ENCODE measurements at regions not wholly inside any gene's neighbourhood (a gene's known extent, or its start where the extent isn't known, plus 50 kb on each side); places are given as distances from the start of the nearest gene placed in this dataset.
"Not testable (repeated sequence)": the region's sequence is repeated elsewhere in the genome, so short reads cannot be mapped to it uniquely, and the experiment has no call there.

DNA sequence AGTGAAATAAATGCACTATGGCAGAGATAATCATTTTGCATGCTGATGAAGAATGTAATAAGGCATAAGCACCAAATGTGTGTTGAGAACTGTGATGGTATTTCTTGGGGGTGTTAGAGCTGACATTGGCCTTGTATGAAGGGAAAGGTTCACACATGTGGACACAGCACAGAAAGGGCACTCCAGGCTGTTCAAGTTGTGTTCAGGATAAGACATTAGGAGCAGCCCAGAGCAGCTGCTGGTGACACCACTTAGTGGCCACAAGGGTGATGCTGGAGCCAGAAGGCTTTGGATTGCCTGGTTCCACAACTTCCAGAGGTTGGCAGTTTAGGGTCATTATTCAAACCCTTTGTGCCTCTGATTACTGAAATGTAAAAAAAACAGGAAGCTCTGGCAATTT, 155.4 kb downstream of the GOLGA6L6 start:
- H3K79me2 ChIP-seq (ENCODE audit: insufficient read depth, low read length) = no peaks in the 10 kb centered on the region
- no peak overlapping the region for H3K4me2 ChIP-seq (ENCODE audit: low read length)
- H3K27me3 ChIP-seq (ENCODE audit: insufficient read depth, low read length) = no peaks in the 10 kb centered on the region
- no peaks in the 10 kb centered on the region for H3K9me3 ChIP-seq (ENCODE audit: low read length)
- no peak overlapping the region for H3K9ac ChIP-seq (ENCODE audit: low read length)
- H3K4me3 ChIP-seq (ENCODE audit: low read depth, low read length, poor library complexity, severe bottlenecking) = no peak overlapping the region
- H3K27ac ChIP-seq (ENCODE audit: low read depth, low read length, poor library complexity, severe bottlenecking) = no peak overlapping the region
- TF ChIP-seq EZH2 (IDR thresholded peaks at IDR 0.05; ENCODE audit: borderline replicate concordance, low read length) = no peak
- TF ChIP-seq, protein P1, sequence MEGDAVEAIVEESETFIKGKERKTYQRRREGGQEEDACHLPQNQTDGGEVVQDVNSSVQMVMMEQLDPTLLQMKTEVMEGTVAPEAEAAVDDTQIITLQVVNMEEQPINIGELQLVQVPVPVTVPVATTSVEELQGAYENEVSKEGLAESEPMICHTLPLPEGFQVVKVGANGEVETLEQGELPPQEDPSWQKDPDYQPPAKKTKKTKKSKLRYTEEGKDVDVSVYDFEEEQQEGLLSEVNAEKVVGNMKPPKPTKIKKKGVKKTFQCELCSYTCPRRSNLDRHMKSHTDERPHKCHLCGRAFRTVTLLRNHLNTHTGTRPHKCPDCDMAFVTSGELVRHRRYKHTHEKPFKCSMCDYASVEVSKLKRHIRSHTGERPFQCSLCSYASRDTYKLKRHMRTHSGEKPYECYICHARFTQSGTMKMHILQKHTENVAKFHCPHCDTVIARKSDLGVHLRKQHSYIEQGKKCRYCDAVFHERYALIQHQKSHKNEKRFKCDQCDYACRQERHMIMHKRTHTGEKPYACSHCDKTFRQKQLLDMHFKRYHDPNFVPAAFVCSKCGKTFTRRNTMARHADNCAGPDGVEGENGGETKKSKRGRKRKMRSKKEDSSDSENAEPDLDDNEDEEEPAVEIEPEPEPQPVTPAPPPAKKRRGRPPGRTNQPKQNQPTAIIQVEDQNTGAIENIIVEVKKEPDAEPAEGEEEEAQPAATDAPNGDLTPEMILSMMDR (IDR thresholded peaks at IDR 0.05; ENCODE audit: low read length) = no peak
- H3K4me1 ChIP-seq (ENCODE audit: insufficient read depth, low read length, severe bottlenecking) = no peaks in the 10 kb centered on the region
- H4K20me1 ChIP-seq (ENCODE audit: insufficient read depth, low read length) = no peaks in the 10 kb centered on the region
- H2AFZ ChIP-seq (ENCODE audit: low read length) = no peak overlapping the region
- H3K9me2 ChIP-seq (ENCODE audit: low read depth, low read length) = no peaks in the 10 kb centered on the region
- H3F3A ChIP-seq (ENCODE audit: insufficient read depth, low read length) = no peaks in the 10 kb centered on the region
- H3K36me3 ChIP-seq (ENCODE audit: insufficient read depth, low read length) = no peaks in the 10 kb centered on the region

- not testable (repeated sequence) for H3K9ac ChIP-seq (ENCODE audit: low read length); H3K4me1 ChIP-seq (ENCODE audit: insufficient read depth, low read length, severe bottlenecking); H3K4me3 ChIP-seq (ENCODE audit: low read depth, low read length, poor library complexity, severe bottlenecking); H3K36me3 ChIP-seq (ENCODE audit: insufficient read depth, low read length); H3K79me2 ChIP-seq (ENCODE audit: insufficient read depth, low read length); H3K27me3 ChIP-seq (ENCODE audit: insufficient read depth, low read length); H2AFZ ChIP-seq (ENCODE audit: low read length); H3K9me2 ChIP-seq (ENCODE audit: low read depth, low read length); H3K4me2 ChIP-seq (ENCODE audit: low read length); H3K27ac ChIP-seq (ENCODE audit: low read depth, low read length, poor library complexity, severe bottlenecking); H3F3A ChIP-seq (ENCODE audit: insufficient read depth, low read length); H3K9me3 ChIP-seq (ENCODE audit: low read length); H4K20me1 ChIP-seq (ENCODE audit: insufficient read depth, low read length)
These were observed 161.4 kb downstream of the GOLGA6L6 start for GRCh38 chr15:20380199-20380598.

- H3K9me3 ChIP-seq (ENCODE audit: low read length) = no peaks in the 10 kb centered on the region
- no peaks in the 10 kb centered on the region for H3K27me3 ChIP-seq (ENCODE audit: insufficient read depth, low read length)
- no peak overlapping the region for H3K27ac ChIP-seq (ENCODE audit: low read depth, low read length, poor library complexity, severe bottlenecking)
- H3K4me2 ChIP-seq (ENCODE audit: low read length) = no peak overlapping the region
- H3K9ac ChIP-seq (ENCODE audit: low read length) = no peak overlapping the region
- no peaks in the 10 kb centered on the region for H3K79me2 ChIP-seq (ENCODE audit: insufficient read depth, low read length)
- H3F3A ChIP-seq (ENCODE audit: insufficient read depth, low read length) = no peaks in the 10 kb centered on the region
- H3K9me2 ChIP-seq (ENCODE audit: low read depth, low read length) = no peaks in the 10 kb centered on the region
- no peaks in the 10 kb centered on the region for H3K36me3 ChIP-seq (ENCODE audit: insufficient read depth, low read length)
- no peak for TF ChIP-seq EZH2 (IDR thresholded peaks at IDR 0.05; ENCODE audit: borderline replicate concordance, low read length)
- no peak overlapping the region for H3K4me3 ChIP-seq (ENCODE audit: low read depth, low read length, poor library complexity, severe bottlenecking)
- no peak overlapping the region for H2AFZ ChIP-seq (ENCODE audit: low read length)
- H3K4me1 ChIP-seq (ENCODE audit: insufficient read depth, low read length, severe bottlenecking) = no peaks in the 10 kb centered on the region
- H4K20me1 ChIP-seq (ENCODE audit: insufficient read depth, low read length) = no peaks in the 10 kb centered on the region
These were observed 164.7 kb downstream of the GOLGA6L6 start for GRCh38 chr15:20376872-20377271.

- H3K27ac ChIP-seq (ENCODE audit: low read depth, low read length, poor library complexity, severe bottlenecking); H3K9ac ChIP-seq (ENCODE audit: low read length); H2AFZ ChIP-seq (ENCODE audit: low read length); H3F3A ChIP-seq (ENCODE audit: insufficient read depth, low read length); H3K9me3 ChIP-seq (ENCODE audit: low read length); H3K79me2 ChIP-seq (ENCODE audit: insufficient read depth, low read length); H3K36me3 ChIP-seq (ENCODE audit: insufficient read depth, low read length); H3K4me3 ChIP-seq (ENCODE audit: low read depth, low read length, poor library complexity, severe bottlenecking); H3K4me2 ChIP-seq (ENCODE audit: low read length); H3K27me3 ChIP-seq (ENCODE audit: insufficient read depth, low read length); H4K20me1 ChIP-seq (ENCODE audit: insufficient read depth, low read length); H3K9me2 ChIP-seq (ENCODE audit: low read depth, low read length); H3K4me1 ChIP-seq (ENCODE audit: insufficient read depth, low read length, severe bottlenecking): not testable (repeated sequence)
These were observed 169.2 kb downstream of the GOLGA6L6 start for GRCh38 chr15:20372416-20372815.

DNA sequence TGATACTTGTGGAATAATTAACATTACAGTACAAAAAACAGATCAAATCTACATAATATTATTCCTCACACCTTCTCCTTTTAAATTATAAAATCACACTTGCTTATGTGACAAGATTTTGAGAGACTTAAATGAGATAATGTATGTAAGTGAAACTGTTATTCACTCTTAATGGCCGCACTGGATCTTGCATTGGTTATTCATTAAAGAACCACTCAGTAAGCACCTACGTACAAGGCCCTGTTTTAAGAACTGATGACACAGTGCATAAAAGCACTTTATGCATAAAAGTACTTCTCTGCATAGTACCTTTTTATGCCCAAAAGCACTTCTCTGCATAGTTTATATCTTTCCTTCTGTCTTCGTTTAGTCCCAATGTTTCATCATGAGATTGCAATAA, 172.1 kb downstream of the GOLGA6L6 start:
- H2AFZ ChIP-seq (ENCODE audit: low read length) = no peak overlapping the region
- H3K4me3 ChIP-seq (ENCODE audit: low read depth, low read length, poor library complexity, severe bottlenecking) = no peak overlapping the region
- TF ChIP-seq, protein P1 (IDR thresholded peaks at IDR 0.05; ENCODE audit: low read length) = no peak
- no peak for TF ChIP-seq EZH2 (IDR thresholded peaks at IDR 0.05; ENCODE audit: borderline replicate concordance, low read length)
- no peaks in the 10 kb centered on the region for H3K79me2 ChIP-seq (ENCODE audit: insufficient read depth, low read length)
- H3K4me1 ChIP-seq (ENCODE audit: insufficient read depth, low read length, severe bottlenecking) = no peaks in the 10 kb centered on the region
- H4K20me1 ChIP-seq (ENCODE audit: insufficient read depth, low read length) = no peaks in the 10 kb centered on the region
- H3F3A ChIP-seq (ENCODE audit: insufficient read depth, low read length) = no peaks in the 10 kb centered on the region
- no peaks in the 10 kb centered on the region for H3K9me2 ChIP-seq (ENCODE audit: low read depth, low read length)
- H3K27me3 ChIP-seq (ENCODE audit: insufficient read depth, low read length) = no peaks in the 10 kb centered on the region
- H3K9ac ChIP-seq (ENCODE audit: low read length) = no peak overlapping the region
- no peaks in the 10 kb centered on the region for H3K36me3 ChIP-seq (ENCODE audit: insufficient read depth, low read length)
- H3K27ac ChIP-seq (ENCODE audit: low read depth, low read length, poor library complexity, severe bottlenecking) = no peak overlapping the region
- H3K4me2 ChIP-seq (ENCODE audit: low read length) = no peak overlapping the region
- H3K9me3 ChIP-seq (ENCODE audit: low read length) = no peaks in the 10 kb centered on the region
